Islet of Langerhans (tissue), 1 donor: ENCODE measurements at regions not wholly inside any gene's neighbourhood (a gene's known extent, or its start where the extent isn't known, plus 50 kb on each side); places are given as distances from the start of the nearest gene placed in this dataset.
A peak's percentile ranks its signal among the peaks of the same experiment; 100 is the strongest.
"Not testable (repeated sequence)": the region's sequence is repeated elsewhere in the genome, so short reads cannot be mapped to it uniquely, and the experiment has no call there.

Source experiments
- FAIRE-seq: peaks from one replicate; lab custom pipeline; 2011; peaks lifted over from hg19 to GRCh38; lab: Jason Lieb, UNC

DNA sequence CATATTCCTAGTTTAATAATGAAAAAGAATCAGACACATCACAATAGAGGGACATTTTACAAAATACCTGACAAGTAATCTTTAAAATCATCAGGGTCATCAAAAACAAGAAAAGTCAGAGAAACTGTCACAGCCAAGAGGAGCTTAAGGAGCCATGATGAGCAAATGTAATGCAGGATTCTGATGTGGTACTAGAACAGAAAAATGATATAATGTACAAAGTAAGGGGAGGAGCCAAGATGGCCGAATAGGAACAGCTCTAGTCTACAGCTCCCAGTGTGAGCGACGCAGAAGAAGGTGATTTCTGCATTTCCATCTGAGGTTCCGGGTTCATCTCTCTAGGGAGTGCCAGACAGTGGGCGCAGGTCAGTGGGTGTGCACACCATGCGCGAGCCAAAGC, 198.0 kb upstream of the FAT3 start:
- FAIRE-seq = no peak

DNA sequence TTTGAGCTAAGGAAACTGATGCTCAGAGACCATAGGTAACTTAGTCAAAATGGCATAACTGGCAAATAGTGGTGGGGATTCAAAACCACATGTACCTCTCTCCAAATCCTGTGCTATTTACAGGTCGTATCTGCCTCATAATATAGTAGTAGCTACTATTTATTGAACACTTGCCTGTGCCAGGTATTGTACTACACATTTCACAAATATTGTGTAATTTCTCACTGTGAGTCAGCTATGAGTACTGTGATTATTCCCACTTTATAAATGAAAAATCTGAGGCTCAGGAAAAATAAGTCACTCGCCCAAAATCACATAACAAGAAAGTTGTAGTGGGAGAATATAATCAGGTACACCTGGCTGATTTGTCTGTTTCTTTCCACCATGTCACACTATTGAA, 199.8 kb upstream of the FAT3 start:
- FAIRE-seq = no peak

DNA sequence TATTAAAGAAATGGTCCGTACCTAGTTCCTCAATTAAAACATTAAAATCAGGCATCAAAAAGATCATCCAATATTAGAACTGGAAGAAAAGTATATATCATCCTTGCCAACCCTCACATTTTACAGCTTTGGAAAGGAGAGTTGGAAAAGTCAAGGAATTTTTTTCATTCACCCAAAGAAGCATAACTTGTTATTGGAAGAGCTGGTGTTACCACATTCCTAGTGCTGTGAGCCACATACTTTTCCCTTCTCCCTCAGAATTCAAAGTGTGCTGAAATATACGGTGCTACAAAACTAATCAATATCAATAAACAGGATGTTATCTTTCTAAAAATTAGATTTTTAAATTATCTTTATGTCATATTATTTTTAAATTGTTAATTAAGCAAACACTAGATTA, 202.1 kb upstream of the FAT3 start:
- FAIRE-seq = no peak

DNA sequence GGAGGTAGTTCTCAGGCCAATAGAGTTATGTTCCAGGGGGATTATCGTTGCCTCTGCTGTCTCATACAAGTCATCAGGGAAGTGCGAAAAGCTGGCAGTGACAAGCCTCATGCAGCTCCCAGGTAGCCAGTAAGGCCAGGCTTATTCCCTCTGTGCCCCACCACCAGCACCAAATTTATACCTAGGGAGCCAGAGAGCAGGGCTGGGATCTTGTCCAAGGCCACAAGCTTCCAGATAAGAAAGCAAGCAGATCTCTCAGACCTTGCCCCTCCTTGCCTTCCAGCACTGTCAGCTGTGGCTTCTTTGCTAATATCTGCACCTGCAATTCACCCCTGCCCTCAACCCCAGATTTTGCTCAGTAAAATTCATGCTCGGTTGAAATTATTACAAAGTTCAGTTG, 206.3 kb upstream of the FAT3 start:
- FAIRE-seq = no peak

DNA sequence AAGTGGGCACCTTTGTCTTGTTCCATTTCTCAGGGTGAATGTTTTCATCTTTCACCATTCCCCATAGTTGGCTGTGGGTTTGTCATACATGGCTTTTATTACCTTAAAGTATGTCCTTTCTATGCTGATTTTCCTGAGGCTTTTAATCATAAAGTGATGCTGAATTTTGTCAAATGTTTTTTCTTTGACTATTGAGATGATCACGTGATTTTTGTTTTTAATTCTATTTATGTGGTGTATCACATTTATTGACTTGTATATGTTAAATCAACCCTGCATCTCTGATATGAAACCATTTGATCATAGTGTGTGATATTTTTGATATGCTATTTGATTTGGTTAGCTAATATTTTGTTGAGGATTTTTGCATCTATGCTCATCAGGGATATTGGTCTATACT, 216.4 kb upstream of the FAT3 start:
- no peak for FAIRE-seq

DNA sequence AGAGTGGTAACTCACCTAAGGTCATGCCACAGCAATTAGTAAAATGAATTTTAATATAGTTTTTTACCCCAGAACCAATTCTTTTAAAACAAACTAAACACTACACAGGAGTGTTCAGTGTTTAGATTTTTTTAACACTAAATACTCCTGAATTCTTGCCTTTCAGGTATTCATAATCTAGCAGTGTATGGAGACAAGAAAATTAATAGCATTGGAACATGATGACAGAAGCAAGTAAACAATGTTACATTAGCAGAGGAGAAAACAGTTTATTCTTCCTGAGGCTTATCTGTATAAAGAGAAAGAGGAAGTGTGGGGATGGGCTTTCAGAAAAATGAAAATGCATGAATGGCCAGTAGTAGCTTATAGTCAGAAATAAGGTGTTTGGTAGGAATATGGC, 222.1 kb upstream of the FAT3 start:
- no peak for FAIRE-seq

DNA sequence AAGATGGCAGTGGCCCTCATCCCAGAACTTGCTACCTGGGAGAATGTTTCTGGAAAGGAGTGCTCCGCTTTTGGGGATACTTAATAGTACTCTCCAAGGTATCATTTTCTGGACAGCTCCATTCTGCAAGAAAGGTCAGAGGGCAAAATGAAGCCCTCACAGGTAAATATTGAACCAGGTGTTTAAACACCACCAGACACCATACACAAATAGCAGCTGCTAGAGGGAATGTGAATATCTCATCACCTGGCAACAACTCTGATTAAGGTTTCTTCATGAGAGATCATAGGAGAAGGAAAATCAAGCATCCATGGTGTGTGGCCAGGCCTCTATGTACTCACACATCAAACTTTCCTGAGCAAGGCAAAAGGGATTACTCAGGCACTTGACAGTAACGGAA, 226.1 kb upstream of the FAT3 start:
- FAIRE-seq = peak; percentile 86

DNA sequence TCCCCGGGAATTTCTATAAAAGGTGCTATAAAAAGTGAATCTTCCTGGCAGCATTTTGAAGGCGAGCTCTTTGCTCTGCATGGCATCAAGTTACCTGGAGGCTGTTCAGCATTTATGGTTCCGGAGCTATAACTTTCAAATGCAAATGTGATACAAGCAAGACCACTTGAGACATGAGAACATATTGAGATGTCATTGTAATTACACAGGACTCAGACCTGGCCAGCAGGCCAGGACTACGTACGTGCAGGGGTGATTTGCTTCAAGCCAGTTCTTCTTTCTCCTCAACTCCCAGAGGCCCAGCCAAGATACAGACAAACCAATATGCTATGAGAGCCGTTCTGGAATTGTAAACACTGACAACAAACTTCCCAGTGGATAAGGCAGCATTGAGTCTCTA, 227.4 kb upstream of the FAT3 start:
- FAIRE-seq = no peak

DNA sequence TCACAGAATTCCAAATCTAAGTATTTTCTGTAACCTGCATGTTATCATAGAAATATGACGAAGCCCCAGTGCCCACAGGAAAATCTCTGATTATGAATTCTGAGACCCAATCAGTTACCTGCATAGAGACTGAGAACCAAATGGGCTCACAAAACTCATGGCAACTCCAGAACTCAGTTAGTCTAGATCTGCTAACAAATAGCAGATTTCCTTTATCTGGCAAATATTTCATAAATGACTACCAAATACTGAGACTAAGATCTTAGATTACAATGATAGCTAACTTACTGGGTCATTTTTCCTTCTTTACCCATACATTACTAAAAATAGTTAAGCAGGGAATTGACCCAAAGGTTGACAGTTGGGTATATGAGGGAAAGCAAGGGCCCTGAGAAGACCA, 228.1 kb upstream of the FAT3 start:
- FAIRE-seq = no peak

DNA sequence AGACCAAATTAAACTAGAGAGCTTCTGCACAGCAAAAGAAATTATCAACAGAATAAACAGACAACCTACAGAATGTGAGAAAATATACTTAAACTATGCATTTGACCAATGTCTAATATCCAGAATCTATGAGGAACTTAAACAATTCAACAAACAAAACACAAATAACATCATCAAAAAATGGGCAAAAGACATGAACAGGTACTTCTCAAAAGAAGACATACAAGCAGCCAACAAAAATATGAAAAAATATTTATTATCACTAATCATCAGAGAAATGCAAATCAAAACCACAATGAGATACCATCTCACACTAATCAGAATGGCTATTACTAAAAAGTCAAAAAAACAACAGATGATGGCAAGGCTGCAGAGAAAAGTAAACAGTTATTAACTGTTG, 236.2 kb upstream of the FAT3 start:
- not testable (repeated sequence) for FAIRE-seq

DNA sequence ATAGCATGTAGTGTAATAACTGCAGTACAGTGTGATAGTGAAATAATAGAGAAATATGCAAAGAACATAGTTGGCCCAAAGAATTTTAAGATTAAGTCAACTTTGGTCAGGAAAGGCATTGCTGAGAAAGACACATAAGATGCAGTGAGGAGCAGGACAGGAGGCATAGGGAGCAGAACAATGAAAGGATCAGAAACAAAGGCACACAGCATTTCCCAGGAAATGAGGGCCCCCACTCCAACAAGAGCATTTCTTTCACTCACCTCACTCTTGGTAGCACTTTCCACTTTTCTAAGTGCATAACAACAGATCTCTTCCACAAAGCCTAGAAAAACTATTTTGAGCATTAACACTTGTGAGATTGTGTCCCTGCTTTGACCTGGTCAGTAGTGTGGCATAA, 238.4 kb upstream of the FAT3 start:
- no peak for FAIRE-seq

DNA sequence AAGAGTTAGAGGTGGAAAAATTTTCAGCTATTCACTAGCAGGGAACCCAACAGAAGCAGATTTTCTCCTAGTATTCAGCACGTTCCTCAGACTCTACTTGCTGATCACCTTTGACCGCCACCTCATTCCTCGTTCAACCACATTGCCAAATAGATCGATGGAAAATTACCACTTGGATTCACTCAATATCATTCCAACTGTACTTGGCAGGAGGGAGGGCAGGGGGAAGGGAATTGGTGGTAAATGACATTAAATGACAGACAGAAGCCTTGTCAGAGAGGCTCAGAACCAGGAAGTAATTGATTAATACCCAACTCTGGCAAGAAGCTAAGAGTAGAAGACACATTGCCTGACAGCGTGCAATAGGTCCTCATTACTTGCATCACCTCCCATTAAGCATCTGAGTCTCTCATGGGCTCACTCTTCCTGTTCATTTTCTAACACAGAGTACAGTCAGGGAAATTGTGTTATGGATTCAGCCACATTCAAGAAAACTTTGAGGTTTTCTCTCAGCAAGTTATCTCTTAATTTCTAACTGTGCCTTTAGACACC, 240.5 kb upstream of the FAT3 start:
- no peak for FAIRE-seq

DNA sequence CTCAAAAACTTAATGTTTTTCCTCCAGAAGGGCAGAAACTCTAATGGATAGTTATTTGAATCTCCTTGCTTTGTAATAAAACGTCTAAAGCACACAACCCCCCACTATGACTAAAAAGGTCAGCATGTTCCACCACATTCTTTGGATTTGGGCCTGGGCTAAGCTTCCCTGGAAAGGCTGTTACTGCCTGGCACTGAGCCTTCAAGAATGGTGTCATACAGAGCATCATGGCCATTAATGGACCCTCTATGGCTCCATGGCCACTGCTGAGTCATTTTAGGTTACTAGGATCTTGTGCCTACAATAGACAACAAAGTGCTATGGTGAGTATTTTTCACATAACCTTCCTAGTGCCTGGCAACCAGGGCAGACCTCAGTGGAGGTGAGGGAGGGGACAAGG, 242.6 kb upstream of the FAT3 start:
- peak; percentile 5 for FAIRE-seq

DNA sequence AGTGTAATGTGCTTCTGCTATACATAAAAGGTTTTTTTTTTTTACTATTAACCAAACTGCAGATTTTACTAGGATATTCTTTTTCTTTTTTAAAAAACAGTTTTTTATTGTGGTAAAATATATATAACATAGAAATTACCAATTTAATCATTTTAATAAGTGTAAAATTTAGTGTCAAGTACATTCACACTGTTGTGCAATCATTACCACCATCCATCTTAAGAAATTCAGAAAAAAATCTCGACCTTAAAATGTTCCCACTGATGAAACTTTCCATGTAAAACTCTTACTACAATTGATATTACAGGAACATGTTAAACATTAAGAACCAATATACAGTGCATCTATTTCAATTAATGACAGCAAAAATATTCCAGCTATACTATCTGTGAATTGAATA, 244.8 kb upstream of the FAT3 start:
- FAIRE-seq = no peak

DNA sequence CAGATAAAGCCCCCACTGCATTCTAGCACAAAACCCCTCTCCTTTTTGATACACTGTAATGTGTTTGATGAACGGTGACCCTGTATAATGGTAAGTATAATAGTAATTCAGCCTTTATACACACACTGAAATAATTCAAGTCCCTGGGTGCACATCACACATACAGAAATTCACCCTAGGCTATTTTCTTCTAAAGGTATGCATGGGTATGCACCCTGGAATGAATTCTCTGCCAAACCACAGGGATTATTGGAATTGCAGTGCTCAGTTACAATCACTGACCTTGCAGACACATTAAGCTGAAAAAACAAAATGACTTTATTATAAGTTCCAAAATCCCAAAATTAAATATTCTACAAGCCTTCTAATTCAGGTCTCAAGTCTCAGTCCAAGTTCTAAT, 245.9 kb upstream of the FAT3 start:
- FAIRE-seq = no peak

DNA sequence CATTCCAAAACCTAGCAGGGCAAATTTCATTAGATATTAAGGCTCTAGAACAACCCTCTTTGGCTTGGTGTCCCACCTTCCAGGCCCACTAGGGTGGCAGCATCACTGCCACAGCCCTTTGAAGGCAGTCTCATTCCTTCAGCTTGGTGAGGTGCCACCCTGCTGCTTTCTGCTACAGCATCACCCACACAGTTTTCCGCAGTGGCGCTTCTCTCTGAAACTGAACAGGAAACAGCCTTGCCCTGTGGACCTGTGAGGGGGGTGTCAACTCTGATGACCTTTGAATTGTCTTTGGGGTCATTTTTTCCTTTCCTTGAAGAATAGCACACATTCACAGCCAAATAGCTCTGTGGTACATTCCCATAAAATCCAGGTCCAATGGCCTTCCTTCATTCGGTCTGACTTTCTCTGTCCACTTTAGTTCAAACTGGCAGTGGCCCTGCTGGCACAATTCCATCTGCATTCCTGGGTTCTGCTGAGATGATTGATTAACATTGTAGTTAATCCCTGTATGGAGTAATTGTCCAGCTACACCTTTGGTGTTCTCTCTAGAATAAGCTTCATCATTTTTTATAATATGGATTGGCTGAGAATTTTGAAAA, 251.9 kb upstream of the FAT3 start:
- no peak for FAIRE-seq

DNA sequence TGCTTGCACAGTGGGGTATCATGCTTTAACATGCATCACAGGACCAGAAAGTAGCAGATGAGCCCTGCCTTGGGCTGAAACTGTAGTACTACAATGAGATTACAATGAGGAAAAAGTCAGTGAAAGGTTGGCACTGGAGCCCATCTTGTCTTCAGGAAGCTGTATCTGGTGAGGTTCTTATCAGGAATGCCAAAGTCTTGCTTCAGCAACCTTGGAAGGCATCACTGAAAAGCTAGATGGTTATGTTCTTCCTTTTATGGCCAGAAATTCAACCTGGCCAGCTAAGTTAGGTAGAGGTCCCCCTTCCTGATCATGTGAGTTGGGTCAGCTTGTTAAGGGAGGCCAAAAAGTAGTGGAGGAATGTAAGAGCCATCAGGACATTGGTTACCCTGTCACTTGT, 254.0 kb upstream of the FAT3 start:
- no peak for FAIRE-seq

DNA sequence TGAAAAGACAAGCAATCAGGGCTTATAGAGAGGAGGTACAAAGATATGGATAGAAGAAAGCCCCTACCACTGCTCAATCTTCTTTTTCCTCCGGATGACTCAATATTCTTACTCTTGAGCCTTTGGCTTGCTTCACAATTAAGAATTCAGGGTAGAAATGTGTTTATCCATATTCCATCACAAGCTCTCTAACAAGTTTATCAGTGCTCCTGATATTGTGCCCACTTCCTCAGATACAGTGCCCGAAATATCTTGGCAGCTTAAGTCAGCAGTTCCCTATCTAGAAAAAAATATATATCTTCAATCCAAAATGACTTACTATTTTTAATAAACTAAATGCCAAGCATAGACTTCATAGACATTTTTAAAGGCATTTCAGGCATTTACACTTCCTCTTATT, 255.1 kb upstream of the FAT3 start:
- no peak for FAIRE-seq

DNA sequence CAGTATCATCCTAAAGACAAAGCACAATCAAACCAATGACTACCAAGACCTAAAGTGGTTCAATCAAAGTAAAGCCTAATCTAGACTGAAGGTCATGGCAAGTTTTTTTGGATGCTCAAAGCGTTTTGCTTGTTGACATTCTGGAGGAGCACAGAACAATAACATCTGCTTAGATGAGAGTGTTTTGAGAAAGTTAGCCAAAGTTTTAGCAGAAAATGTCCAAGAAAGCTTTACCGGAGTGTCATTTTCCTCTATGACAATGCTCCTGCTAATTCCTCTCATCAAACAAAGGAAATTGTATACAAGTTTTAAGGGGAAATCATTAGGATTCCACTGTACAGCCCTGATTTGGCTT, 256.9 kb upstream of the FAT3 start:
- FAIRE-seq = no peak

DNA sequence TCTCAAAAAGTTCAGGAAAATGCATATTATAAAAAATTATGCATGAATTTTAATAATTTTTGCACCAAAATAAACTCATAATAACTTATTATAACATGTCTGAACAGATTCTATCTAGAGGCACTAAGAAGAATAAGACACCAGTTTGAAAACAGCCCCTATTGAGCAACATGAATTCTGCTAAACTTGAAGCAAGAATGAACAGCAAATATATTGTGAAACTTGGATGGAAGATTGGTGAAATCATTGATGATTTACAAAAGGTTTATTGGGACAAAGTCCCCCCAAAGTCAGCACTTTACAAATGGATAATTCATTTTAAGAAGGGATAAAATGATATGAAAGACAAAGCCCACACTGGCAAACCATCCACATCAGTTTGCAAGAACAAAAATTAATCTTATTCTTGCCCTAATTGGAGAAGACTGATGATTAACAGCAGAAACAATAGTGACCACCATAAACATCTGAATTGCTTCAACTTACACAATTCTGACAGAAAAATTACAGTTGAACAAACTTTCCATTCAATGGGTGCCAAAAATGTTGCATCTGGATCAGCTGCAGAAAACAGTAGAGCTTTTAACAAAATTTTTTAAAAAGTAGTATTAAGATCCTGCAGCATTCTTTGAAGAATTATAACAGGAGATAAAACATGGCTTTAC, 257.5 kb upstream of the FAT3 start:
- no peak for FAIRE-seq

DNA sequence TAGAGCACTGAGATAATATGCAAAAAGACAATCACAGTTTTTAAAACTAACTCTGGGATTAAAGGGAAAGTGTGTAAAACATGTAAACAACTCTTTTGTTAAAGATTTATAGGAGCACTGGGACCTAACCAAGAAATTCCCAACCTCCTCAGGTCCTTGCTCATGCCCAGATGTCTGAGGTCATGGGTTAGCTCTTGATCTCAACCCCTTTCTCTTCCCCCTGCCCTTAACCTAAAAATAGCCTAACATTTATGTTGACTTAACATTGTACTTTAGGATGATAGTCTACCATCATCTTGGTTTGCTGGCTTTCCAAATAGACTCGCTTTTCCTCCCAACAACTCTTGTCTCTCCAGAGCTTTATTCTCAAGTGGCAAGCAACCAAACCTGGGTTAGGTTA, 258.2 kb upstream of the FAT3 start:
- FAIRE-seq = no peak

DNA sequence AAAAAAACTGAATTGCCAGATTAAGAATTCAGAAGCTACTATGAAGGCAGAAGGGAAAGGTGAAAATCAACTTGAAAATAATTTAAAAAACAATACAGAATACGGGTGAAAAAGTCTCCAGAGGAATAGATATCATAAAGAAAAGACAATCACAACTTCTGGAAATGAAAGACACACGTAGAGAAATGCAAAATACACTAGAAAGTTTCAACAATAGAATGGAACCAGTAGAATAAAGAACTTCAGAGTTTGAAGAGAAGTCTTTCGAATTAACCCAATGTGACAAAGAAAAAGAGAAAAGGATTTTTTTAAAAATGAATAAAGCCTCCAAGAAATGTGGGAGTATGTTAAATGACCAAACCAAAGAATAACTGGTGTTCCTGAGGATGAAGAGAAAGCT, 263.8 kb upstream of the FAT3 start:
- no peak for FAIRE-seq

DNA sequence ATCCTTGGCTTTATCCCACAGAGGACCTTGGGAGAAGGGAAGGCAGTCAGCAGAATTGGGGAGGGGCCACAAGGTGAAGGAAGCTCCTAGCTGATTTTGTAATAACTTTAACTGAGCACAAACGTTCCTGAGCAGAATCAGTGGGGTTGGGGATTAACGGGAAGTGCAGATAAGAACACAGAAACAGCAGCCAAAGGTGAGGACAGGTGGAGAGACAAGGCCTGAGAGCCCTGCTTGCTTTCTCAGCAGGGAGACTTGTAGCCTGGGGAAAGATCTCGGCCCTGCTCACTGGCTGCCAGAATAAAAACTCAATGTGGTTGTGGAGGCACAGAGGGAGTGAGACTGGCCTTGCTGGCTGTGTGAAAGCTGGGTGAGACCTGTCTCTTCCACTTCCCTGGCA, 265.2 kb upstream of the FAT3 start:
- FAIRE-seq = no peak

DNA sequence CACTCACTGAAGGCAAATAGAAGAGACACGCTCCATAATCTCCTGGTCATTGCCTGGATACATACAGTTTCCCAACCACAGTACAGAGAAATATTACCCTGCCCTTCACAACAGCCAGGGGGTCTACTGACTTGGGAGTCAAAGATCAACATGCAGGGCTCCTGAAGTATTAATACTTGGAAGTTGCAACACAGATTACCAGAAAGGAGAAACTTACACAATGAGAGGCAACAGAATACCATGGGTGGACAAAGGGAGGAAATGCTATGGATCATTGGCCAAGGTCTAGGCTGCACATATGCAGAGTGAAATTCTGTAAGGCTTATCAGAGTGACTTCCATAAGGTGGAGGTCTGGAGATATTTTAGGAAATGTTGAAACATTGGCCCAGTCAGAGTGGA, 267.9 kb upstream of the FAT3 start:
- no peak for FAIRE-seq

DNA sequence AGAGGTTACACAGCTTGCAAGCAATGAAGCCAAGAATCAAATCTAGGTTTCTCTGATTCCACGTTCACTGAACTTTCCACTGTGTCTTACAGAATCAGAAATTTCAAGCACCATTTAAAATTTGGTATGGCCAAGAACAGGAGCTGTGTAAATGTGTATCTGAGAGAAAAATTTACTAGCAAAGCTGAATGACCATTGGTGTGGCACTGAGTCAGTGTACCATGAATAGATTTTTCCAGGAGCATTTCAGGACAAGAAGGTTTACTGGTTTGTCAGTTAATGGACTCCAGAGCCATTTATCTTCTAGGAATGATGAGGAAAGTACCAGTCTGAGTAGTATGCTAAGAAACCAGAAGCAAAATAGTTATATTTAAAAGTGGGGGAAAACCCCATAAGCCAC, 269.4 kb upstream of the FAT3 start:
- FAIRE-seq = no peak
